ENCODE measurements at regions not wholly inside any gene's neighbourhood (a gene's known extent, or its start where the extent isn't known, plus 50 kb on each side); places are given as distances from the start of the nearest gene placed in this dataset.

GRCh38 chr4:4681653-4682052 lies 139.8 kb upstream of the STX18 start:
- H3K27me3 Mint-ChIP-seq: no peaks in the 10 kb centered on the region
- H3K4me1 Mint-ChIP-seq (ENCODE audit: low read depth): no peaks in the 10 kb centered on the region
- intact Hi-C loops (cut with micrococcal nuclease): no loop called here
- no peak overlapping the region for H3K4me3 Mint-ChIP-seq
- H3K27ac Mint-ChIP-seq: no peak overlapping the region
- no peaks in the 10 kb centered on the region for H3K9me3 Mint-ChIP-seq
- ChIA-PET CTCF (interaction anchor here (0.7 kb wide), 1 partner anchor 377 kb away, joined by 3 read pairs; no protein-coding TSS in a partner anchor), POLR2A (no interaction called here)
- DNase-seq: no peak
- no peaks in the 10 kb centered on the region for H3K36me3 Mint-ChIP-seq

GRCh38 chr4:4680758-4681157 lies 138.9 kb upstream of the STX18 start:
- Mint-ChIP-seq H3K36me3 (no peaks in the 10 kb centered on the region), H3K4me3 (no peak overlapping the region), H3K27me3 (no peaks in the 10 kb centered on the region), H3K4me1 (ENCODE audit: low read depth) (no peaks in the 10 kb centered on the region), H3K27ac (no peak overlapping the region), H3K9me3 (no peaks in the 10 kb centered on the region)
- intact Hi-C loops (cut with micrococcal nuclease): no loop called here
- CTCF ChIA-PET: no interaction called here
- POLR2A ChIA-PET: no interaction called here
- DNase-seq: no peak

GRCh38 chr4:4680243-4680642 lies 138.4 kb upstream of the STX18 start:
- Mint-ChIP-seq H3K27ac (no peak overlapping the region), H3K4me3 (no peak overlapping the region), H3K27me3 (no peaks in the 10 kb centered on the region), H3K9me3 (no peaks in the 10 kb centered on the region), H3K36me3 (no peaks in the 10 kb centered on the region), H3K4me1 (ENCODE audit: low read depth) (no peaks in the 10 kb centered on the region)
- intact Hi-C loops (cut with micrococcal nuclease): no loop called here
- DNase-seq: no peak
- POLR2A ChIA-PET: no interaction called here
- CTCF ChIA-PET: no interaction called here

- POLR2A ChIA-PET: interaction anchor here (0.6 kb wide), 1 partner anchor 20 kb away, joined by 3 read pairs; no protein-coding TSS in a partner anchor
- intact Hi-C loops (cut with micrococcal nuclease): loop anchor here (5.0 kb wide), 1 partner anchor 179 kb away; the partner anchor contains the start of gene MSX1
- Mint-ChIP-seq H3K9me3 (no peaks in the 10 kb centered on the region), H3K27ac (no peak overlapping the region), H3K27me3 (no peaks in the 10 kb centered on the region), H3K4me1 (ENCODE audit: low read depth) (no peaks in the 10 kb centered on the region), H3K36me3 (peaks cover 2% of the 10 kb centered on the region), H3K4me3 (no peak overlapping the region)
- DNase-seq: no peak
- CTCF ChIA-PET: interaction anchor here (1.9 kb wide), 1 partner anchor 9 kb away, joined by 7 read pairs; no protein-coding TSS in a partner anchor
Measured at GRCh38 chr4:4677556-4678522, 136.0 kb upstream of the STX18 start.

- no peak for DNase-seq
- H3K27ac Mint-ChIP-seq: no peak overlapping the region
- CTCF ChIA-PET: interaction anchor here (1.0 kb wide), 1 partner anchor 187 kb away, joined by 3 read pairs; no protein-coding TSS in a partner anchor
- intact Hi-C loops (cut with micrococcal nuclease): loop anchor here (5.0 kb wide), 1 partner anchor 182 kb away; the partner anchor contains the start of gene MSX1
- peaks cover 2% of the 10 kb centered on the region for H3K36me3 Mint-ChIP-seq
- no peak overlapping the region for H3K4me3 Mint-ChIP-seq
- H3K4me1 Mint-ChIP-seq (ENCODE audit: low read depth): no peaks in the 10 kb centered on the region
- no peaks in the 10 kb centered on the region for H3K9me3 Mint-ChIP-seq
- POLR2A ChIA-PET: no interaction called here
- H3K27me3 Mint-ChIP-seq: no peaks in the 10 kb centered on the region
Measured at GRCh38 chr4:4675641-4676040, 133.8 kb upstream of the STX18 start.

- intact Hi-C loops (cut with micrococcal nuclease): loop anchor here (5.0 kb wide), 1 partner anchor 182 kb away; the partner anchor contains the start of gene MSX1
- Mint-ChIP-seq H3K27ac (no peak overlapping the region), H3K9me3 (no peaks in the 10 kb centered on the region), H3K36me3 (peaks cover 2% of the 10 kb centered on the region), H3K27me3 (no peaks in the 10 kb centered on the region), H3K4me1 (ENCODE audit: low read depth) (no peaks in the 10 kb centered on the region), H3K4me3 (no peak overlapping the region)
- POLR2A ChIA-PET: no interaction called here
- CTCF ChIA-PET: interaction anchor here (1.0 kb wide), 1 partner anchor 187 kb away, joined by 3 read pairs; no protein-coding TSS in a partner anchor
- DNase-seq: no peak
Measured at GRCh38 chr4:4675051-4675581, 133.3 kb upstream of the STX18 start.

GRCh38 chr4:4673070-4673469 lies 131.2 kb upstream of the STX18 start:
- Mint-ChIP-seq H3K4me3 (no peak overlapping the region), H3K9me3 (no peaks in the 10 kb centered on the region), H3K27me3 (no peaks in the 10 kb centered on the region), H3K36me3 (peaks cover 2% of the 10 kb centered on the region), H3K27ac (no peak overlapping the region), H3K4me1 (ENCODE audit: low read depth) (no peaks in the 10 kb centered on the region)
- DNase-seq: no peak
- intact Hi-C loops (cut with micrococcal nuclease): no loop called here
- POLR2A ChIA-PET: no interaction called here
- CTCF ChIA-PET: no interaction called here

- CTCF ChIA-PET: no interaction called here
- POLR2A ChIA-PET: no interaction called here
- no peak overlapping the region for H3K27ac Mint-ChIP-seq
- intact Hi-C loops (cut with micrococcal nuclease): no loop called here
- no peaks in the 10 kb centered on the region for H3K4me1 Mint-ChIP-seq (ENCODE audit: low read depth)
- H3K9me3 Mint-ChIP-seq: no peaks in the 10 kb centered on the region
- no peaks in the 10 kb centered on the region for H3K27me3 Mint-ChIP-seq
- H3K36me3 Mint-ChIP-seq: peaks cover 2% of the 10 kb centered on the region
- no peak for DNase-seq
- H3K4me3 Mint-ChIP-seq: no peak overlapping the region
Measured at GRCh38 chr4:4672402-4672801, 130.6 kb upstream of the STX18 start.

- H3K27me3 Mint-ChIP-seq: no peaks in the 10 kb centered on the region
- ChIA-PET POLR2A (no interaction called here), CTCF (no interaction called here)
- DNase-seq: no peak
- no peak overlapping the region for H3K27ac Mint-ChIP-seq
- H3K36me3 Mint-ChIP-seq: peaks cover 2% of the 10 kb centered on the region
- H3K4me3 Mint-ChIP-seq: no peak overlapping the region
- no peaks in the 10 kb centered on the region for H3K9me3 Mint-ChIP-seq
- intact Hi-C loops (cut with micrococcal nuclease): no loop called here
- H3K4me1 Mint-ChIP-seq (ENCODE audit: low read depth): no peaks in the 10 kb centered on the region
Measured at GRCh38 chr4:4671774-4672349, 130.0 kb upstream of the STX18 start.

GRCh38 chr4:4670869-4671268 lies 129.0 kb upstream of the STX18 start:
- no peak for DNase-seq
- no peaks in the 10 kb centered on the region for H3K4me1 Mint-ChIP-seq (ENCODE audit: low read depth)
- ChIA-PET POLR2A (no interaction called here), CTCF (no interaction called here)
- no peaks in the 10 kb centered on the region for H3K27me3 Mint-ChIP-seq
- intact Hi-C loops (cut with micrococcal nuclease): no loop called here
- H3K9me3 Mint-ChIP-seq: no peaks in the 10 kb centered on the region
- H3K36me3 Mint-ChIP-seq: peaks cover 2% of the 10 kb centered on the region
- no peak overlapping the region for H3K4me3 Mint-ChIP-seq
- H3K27ac Mint-ChIP-seq: no peak overlapping the region

- H3K9me3 Mint-ChIP-seq: no peaks in the 10 kb centered on the region
- no peak overlapping the region for H3K4me3 Mint-ChIP-seq
- CTCF ChIA-PET: interaction anchor here (0.7 to 1.5 kb wide), 9 partner anchors 9 to 215 kb away, joined by 3 to 7 read pairs (median 4); no protein-coding TSS in a partner anchor
- no peaks in the 10 kb centered on the region for H3K36me3 Mint-ChIP-seq
- H3K27ac Mint-ChIP-seq: no peak overlapping the region
- POLR2A ChIA-PET: no interaction called here
- intact Hi-C loops (cut with micrococcal nuclease): no loop called here
- no peaks in the 10 kb centered on the region for H3K27me3 Mint-ChIP-seq
- DNase-seq: no peak
- H3K4me1 Mint-ChIP-seq (ENCODE audit: low read depth): no peaks in the 10 kb centered on the region
Measured at GRCh38 chr4:4668355-4669210, 126.7 kb upstream of the STX18 start.

- no peaks in the 10 kb centered on the region for H3K36me3 Mint-ChIP-seq
- POLR2A ChIA-PET: no interaction called here
Measured at GRCh38 chr4:4667622-4668081, 125.8 kb upstream of the STX18 start.

More at GRCh38 chr4:4667622-4668081, 125.8 kb upstream of the STX18 start:
- no peaks in the 10 kb centered on the region for H3K4me1 Mint-ChIP-seq (ENCODE audit: low read depth)
- no peaks in the 10 kb centered on the region for H3K27me3 Mint-ChIP-seq
- H3K4me3 Mint-ChIP-seq: no peak overlapping the region
- no peak overlapping the region for H3K27ac Mint-ChIP-seq
- CTCF ChIA-PET: no interaction called here
- intact Hi-C loops (cut with micrococcal nuclease): no loop called here
- no peaks in the 10 kb centered on the region for H3K9me3 Mint-ChIP-seq
- no peak for DNase-seq
